ENCODE measurements at regions not wholly inside any gene's neighbourhood (a gene's known extent, or its start where the extent isn't known, plus 50 kb on each side); places are given as distances from the start of the nearest gene placed in this dataset.

DNA sequence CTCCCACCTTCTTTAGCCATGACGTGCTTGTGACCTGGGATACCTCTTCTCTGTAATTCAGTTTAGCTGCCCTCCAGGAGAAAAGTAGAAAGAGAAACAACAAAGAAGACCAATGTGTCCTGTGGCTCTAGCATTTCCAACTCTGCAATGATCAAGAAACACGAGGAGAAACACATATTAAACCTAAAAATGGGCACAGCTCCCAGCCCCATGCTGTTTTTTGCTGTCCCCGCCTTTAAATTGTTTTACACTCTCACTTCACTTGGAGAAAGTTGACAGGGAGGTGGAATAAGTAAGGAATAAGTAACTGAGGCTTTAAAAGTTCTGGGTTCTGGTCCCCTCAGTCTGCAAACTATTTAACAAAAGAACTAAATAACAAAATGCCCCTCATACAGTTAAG is 390.6 kb downstream of the TNS1 start:
- no peaks in the 10 kb centered on the region for H3K9me3 Mint-ChIP-seq (ENCODE audit: unreplicated experiment)
- no peak overlapping the region for H3K4me3 Mint-ChIP-seq (ENCODE audit: unreplicated experiment)
- peaks cover 4% of the 10 kb centered on the region for H3K36me3 Mint-ChIP-seq (ENCODE audit: low read depth, unreplicated experiment)
- H3K4me1 Mint-ChIP-seq (ENCODE audit: unreplicated experiment): peaks cover 13% of the 10 kb centered on the region
- no peak for TF ChIP-seq CTCF (IDR thresholded peaks at IDR 0.05; ENCODE audit: unreplicated experiment)
- H3K27ac Mint-ChIP-seq (ENCODE audit: unreplicated experiment): no peak overlapping the region
- H3K27me3 Mint-ChIP-seq (ENCODE audit: unreplicated experiment): no peaks in the 10 kb centered on the region
- DNase-seq (ENCODE audit: low spot score): no peak

DNA sequence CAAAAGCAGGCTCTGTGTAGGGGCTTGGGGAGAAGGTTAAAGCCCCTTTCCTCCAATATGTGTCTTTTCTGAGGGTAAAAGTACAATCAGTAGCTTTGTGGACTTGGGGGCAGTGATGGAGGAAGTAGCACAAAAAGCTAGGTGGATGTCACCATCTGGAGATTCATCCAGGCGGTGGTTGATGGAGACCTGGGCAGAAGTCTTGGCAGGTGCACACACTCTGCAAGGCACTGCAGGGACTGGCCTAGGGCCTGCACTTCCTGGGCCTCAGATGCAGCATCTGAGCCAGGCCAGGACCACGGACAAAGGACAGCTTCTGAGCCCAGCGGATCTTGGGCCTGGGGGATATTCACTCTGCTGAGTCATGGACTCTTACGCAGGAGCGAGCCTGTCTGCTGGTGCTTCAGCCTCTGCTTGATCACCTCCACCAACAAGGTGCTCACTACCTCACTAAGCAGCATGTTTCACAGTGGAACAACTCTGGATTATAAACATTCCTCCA is 391.1 kb downstream of the TNS1 start:
- no peak for DNase-seq (ENCODE audit: low spot score)
- H3K9me3 Mint-ChIP-seq (ENCODE audit: unreplicated experiment): no peaks in the 10 kb centered on the region
- no peaks in the 10 kb centered on the region for H3K27me3 Mint-ChIP-seq (ENCODE audit: unreplicated experiment)
- H3K4me3 Mint-ChIP-seq (ENCODE audit: unreplicated experiment): no peak overlapping the region
- no peak for TF ChIP-seq CTCF (IDR thresholded peaks at IDR 0.05; ENCODE audit: unreplicated experiment)
- peaks cover 14% of the 10 kb centered on the region for H3K4me1 Mint-ChIP-seq (ENCODE audit: unreplicated experiment)
- H3K36me3 Mint-ChIP-seq (ENCODE audit: low read depth, unreplicated experiment): peaks cover 4% of the 10 kb centered on the region
- H3K27ac Mint-ChIP-seq (ENCODE audit: unreplicated experiment): no peak overlapping the region

DNA sequence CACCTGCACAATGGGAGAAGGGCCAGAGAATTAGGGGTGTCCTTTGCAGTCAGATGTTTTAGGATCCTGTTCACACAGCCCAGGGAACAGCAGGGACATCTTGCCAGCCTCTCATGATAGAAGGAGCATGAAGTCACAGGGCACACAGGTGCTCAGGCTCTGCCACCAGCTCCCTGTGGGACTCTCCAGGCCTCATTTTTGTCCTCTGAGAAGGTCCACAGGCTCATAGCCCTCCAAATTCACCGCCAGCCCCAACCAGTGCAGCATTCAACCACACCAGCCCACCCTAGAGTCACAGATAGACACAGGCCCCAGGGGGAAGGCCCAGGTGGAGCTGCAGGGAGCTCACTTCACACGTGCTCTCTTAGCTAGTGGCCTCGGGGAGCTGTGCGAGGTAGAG is 391.7 kb downstream of the TNS1 start:
- Mint-ChIP-seq H3K4me1 (ENCODE audit: unreplicated experiment) (peaks cover 20% of the 10 kb centered on the region), H3K27me3 (ENCODE audit: unreplicated experiment) (no peaks in the 10 kb centered on the region), H3K9me3 (ENCODE audit: unreplicated experiment) (no peaks in the 10 kb centered on the region), H3K27ac (ENCODE audit: unreplicated experiment) (no peak overlapping the region), H3K4me3 (ENCODE audit: unreplicated experiment) (no peak overlapping the region), H3K36me3 (ENCODE audit: low read depth, unreplicated experiment) (peaks cover 4% of the 10 kb centered on the region)
- no peak for DNase-seq (ENCODE audit: low spot score)
- no peak for TF ChIP-seq CTCF (IDR thresholded peaks at IDR 0.05; ENCODE audit: unreplicated experiment)

GRCh38 chr2:217610401-217610814 is 392.4 kb downstream of the TNS1 start:
- H3K27ac Mint-ChIP-seq (ENCODE audit: unreplicated experiment): no peak overlapping the region
- H3K4me1 Mint-ChIP-seq (ENCODE audit: unreplicated experiment): peaks cover 20% of the 10 kb centered on the region
- H3K4me3 Mint-ChIP-seq (ENCODE audit: unreplicated experiment): no peak overlapping the region
- no peak for TF ChIP-seq CTCF (IDR thresholded peaks at IDR 0.05; ENCODE audit: unreplicated experiment)
- H3K36me3 Mint-ChIP-seq (ENCODE audit: low read depth, unreplicated experiment): peaks cover 4% of the 10 kb centered on the region
- H3K27me3 Mint-ChIP-seq (ENCODE audit: unreplicated experiment): no peaks in the 10 kb centered on the region
- DNase-seq (ENCODE audit: low spot score): no peak
- H3K9me3 Mint-ChIP-seq (ENCODE audit: unreplicated experiment): no peaks in the 10 kb centered on the region

- H3K9me3 Mint-ChIP-seq (ENCODE audit: unreplicated experiment): no peaks in the 10 kb centered on the region
- H3K27me3 Mint-ChIP-seq (ENCODE audit: unreplicated experiment): no peaks in the 10 kb centered on the region
- H3K36me3 Mint-ChIP-seq (ENCODE audit: low read depth, unreplicated experiment): peaks cover 4% of the 10 kb centered on the region
- H3K27ac Mint-ChIP-seq (ENCODE audit: unreplicated experiment): no peak overlapping the region
- no peak overlapping the region for H3K4me3 Mint-ChIP-seq (ENCODE audit: unreplicated experiment)
- DNase-seq (ENCODE audit: low spot score): no peak
- H3K4me1 Mint-ChIP-seq (ENCODE audit: unreplicated experiment): peaks cover 25% of the 10 kb centered on the region
- TF ChIP-seq CTCF (IDR thresholded peaks at IDR 0.05; ENCODE audit: unreplicated experiment): no peak
Measured at GRCh38 chr2:217609952-217610351, 392.8 kb downstream of the TNS1 start.
